ENCODE measurements at regions not wholly inside any gene's neighbourhood (a gene's known extent, or its start where the extent isn't known, plus 50 kb on each side); places are given as distances from the start of the nearest gene placed in this dataset.

DNA sequence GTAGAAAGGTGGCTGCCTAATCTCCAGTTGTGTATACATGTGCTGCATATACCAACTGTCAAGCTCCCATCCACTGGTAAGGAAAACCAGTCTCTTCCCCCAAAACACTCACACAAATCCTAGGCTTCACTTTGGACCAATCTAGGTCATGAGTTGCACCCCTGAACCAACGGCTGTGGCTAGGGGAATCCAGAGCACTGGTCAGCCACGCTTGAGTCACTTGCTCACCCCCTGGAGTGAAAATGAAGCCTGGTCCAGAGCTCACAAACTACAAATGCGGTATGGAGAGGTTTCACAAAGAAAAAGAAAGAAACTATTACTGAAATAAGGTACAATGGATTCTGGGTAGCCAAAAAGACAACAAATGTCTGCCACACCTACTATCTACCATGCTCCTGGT is 66.1 kb upstream of the NLK start:
- Mint-ChIP-seq H3K27me3 (ENCODE audit: unreplicated experiment) (no peaks in the 10 kb centered on the region), H3K36me3 (ENCODE audit: unreplicated experiment) (no peaks in the 10 kb centered on the region), H3K27ac (ENCODE audit: unreplicated experiment) (no peak overlapping the region), H3K9me3 (ENCODE audit: unreplicated experiment) (no peaks in the 10 kb centered on the region), H3K4me1 (ENCODE audit: low read depth, unreplicated experiment) (no peaks in the 10 kb centered on the region), H3K4me3 (ENCODE audit: unreplicated experiment) (no peak overlapping the region)
- TF ChIP-seq, protein P1, sequence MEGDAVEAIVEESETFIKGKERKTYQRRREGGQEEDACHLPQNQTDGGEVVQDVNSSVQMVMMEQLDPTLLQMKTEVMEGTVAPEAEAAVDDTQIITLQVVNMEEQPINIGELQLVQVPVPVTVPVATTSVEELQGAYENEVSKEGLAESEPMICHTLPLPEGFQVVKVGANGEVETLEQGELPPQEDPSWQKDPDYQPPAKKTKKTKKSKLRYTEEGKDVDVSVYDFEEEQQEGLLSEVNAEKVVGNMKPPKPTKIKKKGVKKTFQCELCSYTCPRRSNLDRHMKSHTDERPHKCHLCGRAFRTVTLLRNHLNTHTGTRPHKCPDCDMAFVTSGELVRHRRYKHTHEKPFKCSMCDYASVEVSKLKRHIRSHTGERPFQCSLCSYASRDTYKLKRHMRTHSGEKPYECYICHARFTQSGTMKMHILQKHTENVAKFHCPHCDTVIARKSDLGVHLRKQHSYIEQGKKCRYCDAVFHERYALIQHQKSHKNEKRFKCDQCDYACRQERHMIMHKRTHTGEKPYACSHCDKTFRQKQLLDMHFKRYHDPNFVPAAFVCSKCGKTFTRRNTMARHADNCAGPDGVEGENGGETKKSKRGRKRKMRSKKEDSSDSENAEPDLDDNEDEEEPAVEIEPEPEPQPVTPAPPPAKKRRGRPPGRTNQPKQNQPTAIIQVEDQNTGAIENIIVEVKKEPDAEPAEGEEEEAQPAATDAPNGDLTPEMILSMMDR (IDR thresholded peaks at IDR 0.05; ENCODE audit: partially characterized antibody, unreplicated experiment): no peak
- DNase-seq: no peak

DNA sequence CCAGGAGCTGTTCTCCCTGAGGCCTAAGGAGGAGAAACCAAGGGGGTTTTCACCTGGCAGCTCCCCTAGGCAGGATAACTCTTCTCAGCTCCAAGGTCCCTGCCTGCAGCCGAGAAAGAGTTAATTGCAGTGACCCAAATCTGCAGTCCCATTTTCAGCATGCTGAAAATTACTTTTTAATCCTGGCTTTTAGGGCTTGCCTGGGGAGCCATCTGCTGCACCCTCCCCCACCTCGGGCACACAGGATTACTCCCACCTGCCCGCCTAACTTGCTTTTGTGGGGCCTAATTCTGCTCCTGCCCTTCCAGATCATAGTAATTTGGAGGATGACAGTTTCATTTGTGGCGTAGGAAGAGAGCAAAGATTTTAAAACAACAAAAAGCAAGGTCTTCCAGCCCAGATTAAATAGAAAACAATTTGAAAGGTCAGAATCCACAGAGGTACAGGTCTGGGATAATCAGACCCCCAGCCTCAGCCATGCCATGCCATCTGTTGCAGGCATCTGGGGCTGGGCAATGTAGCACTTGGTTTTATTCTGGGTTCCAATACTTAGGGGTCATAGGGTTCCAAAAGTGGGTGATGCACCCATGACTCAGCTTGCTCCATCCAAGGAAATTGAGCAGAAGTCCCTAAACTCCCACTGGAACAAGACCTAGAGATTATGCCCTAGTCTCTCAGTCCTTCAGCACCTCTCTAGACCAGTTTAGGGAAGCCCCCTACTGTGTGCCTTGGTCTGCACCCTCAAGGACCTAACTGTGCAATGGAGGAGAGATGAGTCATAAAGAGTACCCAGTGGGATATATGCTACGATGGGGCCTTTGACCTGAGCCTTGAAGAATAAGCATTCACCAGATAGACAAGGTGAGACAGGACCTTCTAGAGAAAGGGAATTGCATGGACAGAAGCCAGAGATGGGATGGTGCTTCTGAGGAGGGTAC is 64.5 kb upstream of the NLK start:
- H3K27ac Mint-ChIP-seq (ENCODE audit: unreplicated experiment): no peak overlapping the region
- no peaks in the 10 kb centered on the region for H3K9me3 Mint-ChIP-seq (ENCODE audit: unreplicated experiment)
- H3K4me1 Mint-ChIP-seq (ENCODE audit: low read depth, unreplicated experiment): no peaks in the 10 kb centered on the region
- H3K36me3 Mint-ChIP-seq (ENCODE audit: unreplicated experiment): no peaks in the 10 kb centered on the region
- H3K27me3 Mint-ChIP-seq (ENCODE audit: unreplicated experiment): no peaks in the 10 kb centered on the region
- TF ChIP-seq, protein P1 (IDR thresholded peaks at IDR 0.05; ENCODE audit: partially characterized antibody, unreplicated experiment): no peak
- DNase-seq: no peak
- H3K4me3 Mint-ChIP-seq (ENCODE audit: unreplicated experiment): no peak overlapping the region

DNA sequence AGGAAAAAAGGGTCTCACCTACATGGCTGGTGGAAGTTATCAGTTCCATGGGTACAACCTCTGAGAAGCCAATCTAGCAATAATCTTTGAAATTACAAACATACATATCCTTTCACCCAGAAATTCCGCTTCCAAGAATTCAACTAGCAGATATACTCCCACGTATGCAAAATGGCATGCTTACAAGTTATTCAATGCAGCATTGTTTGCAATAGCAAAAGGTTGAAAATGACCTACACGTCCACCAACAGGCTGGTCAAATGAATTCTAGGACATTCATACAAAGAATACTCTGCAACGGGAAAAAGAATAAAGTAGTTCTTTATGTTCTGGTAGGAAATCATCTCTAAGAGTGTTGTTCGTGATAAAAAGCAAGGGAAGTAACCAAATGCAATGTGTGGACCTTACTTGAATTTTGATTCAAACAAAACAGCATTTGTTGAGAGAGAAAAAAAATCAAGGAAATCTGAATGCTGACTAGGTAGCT is 63.7 kb upstream of the NLK start:
- DNase-seq: no peak
- no peaks in the 10 kb centered on the region for H3K27me3 Mint-ChIP-seq (ENCODE audit: unreplicated experiment)
- H3K4me3 Mint-ChIP-seq (ENCODE audit: unreplicated experiment): no peak overlapping the region
- H3K36me3 Mint-ChIP-seq (ENCODE audit: unreplicated experiment): no peaks in the 10 kb centered on the region
- TF ChIP-seq, protein P1 (IDR thresholded peaks at IDR 0.05; ENCODE audit: partially characterized antibody, unreplicated experiment): no peak
- H3K4me1 Mint-ChIP-seq (ENCODE audit: low read depth, unreplicated experiment): no peaks in the 10 kb centered on the region
- H3K9me3 Mint-ChIP-seq (ENCODE audit: unreplicated experiment): no peaks in the 10 kb centered on the region
- H3K27ac Mint-ChIP-seq (ENCODE audit: unreplicated experiment): no peak overlapping the region

DNA sequence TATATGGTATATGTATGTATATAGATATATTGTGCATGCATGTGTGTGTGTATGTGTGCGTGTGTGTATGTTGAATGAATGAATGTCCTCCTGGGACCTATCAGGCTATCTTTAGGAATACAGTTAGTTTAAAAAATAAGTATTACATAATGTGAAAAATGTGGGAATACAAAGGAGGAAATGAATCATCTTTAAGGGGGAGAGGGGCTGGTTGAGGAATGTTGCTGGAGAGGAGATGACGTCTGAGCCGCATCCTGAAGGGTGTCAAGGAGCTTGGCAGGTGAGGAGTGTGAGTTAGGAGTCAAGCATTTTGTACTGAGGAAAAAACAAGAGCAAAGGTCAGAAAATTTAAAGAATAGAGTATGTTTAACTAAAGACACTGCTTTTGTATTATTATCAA is 62.4 kb upstream of the NLK start:
- no peak overlapping the region for H3K4me3 Mint-ChIP-seq (ENCODE audit: unreplicated experiment)
- no peak overlapping the region for H3K27ac Mint-ChIP-seq (ENCODE audit: unreplicated experiment)
- TF ChIP-seq, protein P1 (IDR thresholded peaks at IDR 0.05; ENCODE audit: partially characterized antibody, unreplicated experiment): no peak
- DNase-seq: no peak
- no peaks in the 10 kb centered on the region for H3K36me3 Mint-ChIP-seq (ENCODE audit: unreplicated experiment)
- H3K27me3 Mint-ChIP-seq (ENCODE audit: unreplicated experiment): no peaks in the 10 kb centered on the region
- no peaks in the 10 kb centered on the region for H3K4me1 Mint-ChIP-seq (ENCODE audit: low read depth, unreplicated experiment)
- no peaks in the 10 kb centered on the region for H3K9me3 Mint-ChIP-seq (ENCODE audit: unreplicated experiment)

DNA sequence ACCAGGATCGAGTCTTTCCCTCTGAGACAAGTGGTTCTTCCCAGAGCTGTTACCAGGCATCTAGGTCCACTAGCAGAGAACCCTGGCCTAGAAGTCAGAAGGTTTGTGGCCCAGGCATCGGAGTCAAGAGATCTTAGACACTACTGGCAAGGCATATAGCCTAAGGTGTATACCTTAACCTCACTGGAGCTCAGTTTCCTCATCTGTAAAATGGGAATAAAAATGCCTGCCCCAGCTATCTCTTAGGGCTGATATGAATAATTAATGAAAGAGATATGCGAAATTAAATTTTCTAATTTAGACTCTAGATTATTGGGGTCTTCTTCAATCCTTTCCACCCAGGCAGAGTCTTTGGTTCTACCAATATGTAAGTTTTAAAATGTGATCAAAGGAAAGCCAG is 60.5 kb upstream of the NLK start:
- TF ChIP-seq, protein P1 (IDR thresholded peaks at IDR 0.05; ENCODE audit: partially characterized antibody, unreplicated experiment): no peak
- Mint-ChIP-seq H3K27ac (ENCODE audit: unreplicated experiment) (no peak overlapping the region), H3K4me1 (ENCODE audit: low read depth, unreplicated experiment) (no peaks in the 10 kb centered on the region)

More for the DNA sequence above, 60.5 kb upstream of the NLK start:
- DNase-seq: no peak
- H3K36me3 Mint-ChIP-seq (ENCODE audit: unreplicated experiment): no peaks in the 10 kb centered on the region
- no peaks in the 10 kb centered on the region for H3K27me3 Mint-ChIP-seq (ENCODE audit: unreplicated experiment)
- no peak overlapping the region for H3K4me3 Mint-ChIP-seq (ENCODE audit: unreplicated experiment)
- no peaks in the 10 kb centered on the region for H3K9me3 Mint-ChIP-seq (ENCODE audit: unreplicated experiment)

All from glutamatergic neuron (in vitro differentiated cells).